M059J (cell line): ENCODE measurements at regions not wholly inside any gene's neighbourhood (a gene's known extent, or its start where the extent isn't known, plus 50 kb on each side); places are given as distances from the start of the nearest gene placed in this dataset.
"Not testable (repeated sequence)": the region's sequence is repeated elsewhere in the genome, so short reads cannot be mapped to it uniquely, and the experiment has no call there.

Experiments
- DNase-seq: peaks from one replicate; pipeline ENCODE4 v3.0.0-alpha.2; 2012; ENCODE audit warnings: low read depth

DNA sequence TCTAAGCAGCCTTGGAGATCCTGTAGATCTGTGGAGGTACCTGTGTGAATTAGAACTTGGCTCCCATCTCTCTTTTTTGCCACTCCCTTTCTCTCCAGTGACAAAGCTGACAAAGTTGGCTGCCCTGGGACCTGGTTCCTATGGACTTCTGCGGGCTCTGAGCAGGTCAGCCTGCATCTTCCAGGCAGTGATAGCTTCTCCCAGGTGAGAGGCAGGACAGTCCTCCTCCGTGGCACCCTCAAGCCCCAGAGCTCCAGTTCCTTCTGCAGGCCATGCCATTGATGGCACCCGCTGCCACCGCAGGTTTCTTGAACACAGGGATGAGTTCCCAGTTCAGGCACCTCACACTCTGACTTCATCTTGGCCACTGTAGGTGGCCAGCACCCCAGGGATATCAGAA, 73.5 kb upstream of the GRB10 start:
- DNase-seq, result no peak

DNA sequence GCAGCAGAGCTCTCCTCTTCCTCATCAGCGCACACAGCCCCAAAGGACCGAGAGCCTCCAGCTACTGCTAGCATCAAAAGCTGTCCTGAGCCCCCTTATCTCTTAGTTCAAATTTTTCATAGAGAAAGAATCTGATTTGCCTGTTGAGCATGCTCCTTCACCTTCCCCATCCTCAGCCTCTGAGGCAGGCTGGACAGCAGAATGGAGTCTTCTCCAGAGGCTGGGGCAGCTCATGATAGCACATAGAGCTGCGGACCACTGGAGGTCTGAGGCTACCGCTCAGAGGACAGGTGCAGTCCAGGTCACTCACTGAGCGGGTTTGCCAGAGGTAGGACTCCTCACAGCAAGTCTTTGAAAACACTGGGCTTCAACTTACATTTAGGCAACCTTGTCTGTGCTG, 72.8 kb upstream of the GRB10 start:
- DNase-seq, result no peak

DNA sequence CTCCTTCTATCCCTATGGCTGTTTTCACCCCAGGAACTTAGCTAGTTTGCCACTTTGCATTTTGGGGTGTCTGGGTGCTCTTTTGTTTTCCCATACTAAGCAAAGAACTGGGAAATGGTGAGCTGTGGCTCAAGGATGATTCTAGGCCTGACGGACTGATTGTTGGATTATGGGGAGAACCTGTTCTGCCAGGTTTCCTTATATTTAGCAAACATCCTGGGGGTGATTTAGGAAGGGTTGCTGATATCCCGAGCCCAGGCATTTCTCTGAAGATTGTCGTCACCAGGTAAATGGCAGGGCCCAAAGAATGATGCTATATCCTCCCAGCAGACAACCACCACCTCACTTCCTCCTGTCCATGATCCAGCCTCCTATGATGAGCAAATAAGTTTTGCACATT, 72.1 kb upstream of the GRB10 start:
- no peak for DNase-seq

DNA sequence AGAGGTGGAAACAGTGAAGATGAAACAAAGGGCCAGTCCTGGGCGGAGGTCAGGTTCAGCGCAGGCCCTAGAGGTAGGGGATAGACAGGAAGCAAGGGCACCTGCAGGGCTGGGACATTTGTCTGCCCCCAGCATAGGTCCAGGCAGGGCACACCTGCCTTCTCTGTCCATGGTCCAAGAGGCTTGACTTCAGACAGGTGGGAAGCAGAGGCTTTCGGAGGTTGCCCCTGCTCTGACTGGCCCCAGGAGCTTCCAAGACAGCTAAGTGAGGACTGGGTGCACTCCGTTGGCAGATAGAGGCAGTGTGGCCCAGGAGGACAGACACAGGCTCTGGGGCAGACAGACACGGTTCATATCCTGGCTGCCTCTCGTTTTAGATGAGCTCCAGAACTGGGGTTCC, 71.6 kb upstream of the GRB10 start:
- no peak for DNase-seq

DNA sequence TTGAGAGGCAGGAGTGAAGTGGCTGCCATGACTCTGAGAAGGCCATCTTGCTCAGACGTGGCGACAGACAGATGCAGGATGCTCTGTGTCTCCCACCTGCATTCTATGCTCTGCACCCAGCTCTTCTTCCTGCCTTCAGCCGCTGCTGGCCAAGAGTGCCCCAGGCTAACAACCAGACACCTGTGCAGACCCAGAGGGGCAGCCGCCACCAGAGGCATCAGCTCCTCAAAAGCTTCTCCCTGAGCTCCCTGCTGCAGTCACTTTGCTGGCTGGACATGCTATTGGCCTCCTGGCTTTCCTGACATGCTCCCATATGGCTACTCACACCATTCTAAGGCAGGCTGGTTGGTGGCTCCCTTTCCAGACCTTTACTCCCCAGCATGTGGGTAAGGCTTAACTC, 70.6 kb upstream of the GRB10 start:
- DNase-seq, result no peak

DNA sequence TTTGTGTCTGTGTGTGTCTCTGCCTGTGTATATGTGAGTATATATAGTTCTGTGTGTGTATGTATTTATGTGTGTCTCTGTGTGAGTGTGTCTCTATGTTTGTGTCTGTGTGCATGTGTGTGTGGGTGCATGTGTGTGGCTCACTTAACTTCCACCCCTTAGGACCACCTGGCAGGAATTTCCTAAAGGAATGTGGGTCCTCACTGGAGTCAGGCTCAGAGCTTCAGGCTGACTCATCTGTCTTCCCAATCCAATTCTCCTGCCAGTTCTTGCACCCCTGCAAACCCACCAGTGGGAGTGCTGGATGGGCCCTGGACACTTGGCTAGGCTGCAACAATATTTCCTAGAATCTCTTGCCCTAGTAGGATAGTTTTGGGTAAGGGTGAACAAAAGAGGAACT, 70.2 kb upstream of the GRB10 start:
- no peak for DNase-seq

DNA sequence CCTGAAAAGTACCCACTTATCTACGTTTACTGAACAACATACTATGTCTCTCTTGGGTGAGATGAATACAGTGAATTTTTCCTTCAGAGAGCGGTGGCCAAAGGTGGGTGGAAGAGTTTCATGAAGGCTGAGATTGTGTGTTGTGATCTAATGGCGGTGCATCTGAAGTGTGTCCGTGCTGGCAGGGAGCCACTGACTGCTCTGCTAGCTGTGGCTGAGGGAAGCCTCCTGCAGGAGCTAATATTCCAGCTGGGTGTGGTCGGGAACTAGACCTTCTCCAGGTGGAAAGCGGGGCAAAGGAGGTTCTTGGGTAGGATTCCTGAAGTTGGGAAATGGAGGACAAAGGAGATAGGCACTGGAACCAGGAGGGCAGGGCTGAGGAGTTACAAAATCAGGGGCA, 69.2 kb upstream of the GRB10 start:
- DNase-seq, result no peak

DNA sequence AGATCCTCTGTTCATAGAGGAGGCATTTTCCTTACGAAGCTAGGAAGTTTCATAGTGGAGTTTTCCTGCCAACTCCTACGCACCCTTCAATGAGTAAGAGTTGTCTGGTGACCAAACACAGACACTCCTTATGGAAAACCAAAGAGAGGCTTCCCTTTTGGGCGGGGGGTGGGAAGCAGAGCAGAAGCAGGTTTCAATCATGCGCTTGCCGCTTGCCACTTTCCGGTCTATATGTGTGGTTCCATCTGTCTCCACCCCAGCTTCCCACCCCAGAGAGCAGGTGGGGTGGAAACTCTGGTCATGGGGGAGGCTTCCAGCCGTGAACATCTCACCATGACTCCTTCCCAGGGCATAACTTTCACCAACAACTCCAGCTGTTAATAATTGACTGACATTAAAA, 68.8 kb upstream of the GRB10 start:
- DNase-seq, result no peak

DNA sequence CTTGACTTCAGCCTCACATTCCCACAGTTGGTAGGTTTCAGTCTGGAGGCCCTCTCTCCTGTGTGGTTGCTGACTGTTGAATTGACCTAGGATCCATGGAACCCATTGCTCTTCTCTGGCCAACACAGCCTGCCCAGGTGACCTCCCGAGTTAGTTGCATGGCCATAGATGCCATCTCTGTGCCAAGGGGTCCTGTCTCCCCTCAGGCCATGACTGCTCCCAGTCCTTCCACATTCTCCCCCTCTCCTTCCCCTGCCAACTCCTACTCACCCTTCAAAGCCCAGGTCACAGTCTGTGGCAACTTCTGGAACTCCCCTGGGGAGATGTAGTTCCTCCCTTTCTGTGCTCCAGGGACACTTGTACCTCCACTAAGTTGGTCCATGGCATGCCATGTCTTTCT, 67.3 kb upstream of the GRB10 start:
- DNase-seq, result no peak

DNA sequence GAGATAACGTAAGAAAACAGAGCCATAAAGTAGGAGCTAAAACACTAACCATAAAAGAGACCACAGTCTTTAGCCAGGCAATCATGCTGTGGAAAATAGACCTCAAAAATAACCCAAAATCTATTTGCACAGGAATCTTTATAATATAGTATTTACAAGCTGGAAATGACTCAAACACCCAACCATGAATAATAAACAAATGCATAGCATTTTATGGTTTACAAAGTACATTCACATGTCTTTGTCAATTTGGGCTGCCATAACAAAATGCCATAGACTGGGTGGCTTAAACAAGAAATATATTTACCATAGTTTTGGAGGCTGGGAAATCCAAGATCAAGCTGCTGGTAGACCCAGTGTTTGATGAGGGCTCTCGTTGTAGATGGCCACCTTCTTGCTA, 65.5 kb upstream of the GRB10 start:
- no peak for DNase-seq

DNA sequence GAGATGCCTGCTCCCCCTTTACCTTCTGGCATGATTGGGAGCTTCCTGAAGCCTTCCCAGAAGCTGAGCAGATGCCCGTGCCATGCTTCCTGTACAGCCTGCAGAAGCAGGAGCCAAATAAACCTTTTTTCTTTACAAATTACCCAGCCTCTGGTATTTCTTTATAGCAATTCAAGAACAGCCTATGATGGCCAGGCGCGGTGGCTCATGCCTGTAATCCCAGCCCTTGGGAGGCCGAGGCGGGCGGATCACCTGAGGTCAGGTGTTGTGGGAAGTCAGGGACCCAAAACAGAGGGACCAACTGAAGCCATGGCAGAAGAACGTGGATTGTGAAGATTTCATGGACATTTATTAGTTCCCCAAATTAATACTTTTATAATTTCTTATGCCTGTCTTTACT, 62.2 kb upstream of the GRB10 start:
- DNase-seq, result not testable (repeated sequence)

DNA sequence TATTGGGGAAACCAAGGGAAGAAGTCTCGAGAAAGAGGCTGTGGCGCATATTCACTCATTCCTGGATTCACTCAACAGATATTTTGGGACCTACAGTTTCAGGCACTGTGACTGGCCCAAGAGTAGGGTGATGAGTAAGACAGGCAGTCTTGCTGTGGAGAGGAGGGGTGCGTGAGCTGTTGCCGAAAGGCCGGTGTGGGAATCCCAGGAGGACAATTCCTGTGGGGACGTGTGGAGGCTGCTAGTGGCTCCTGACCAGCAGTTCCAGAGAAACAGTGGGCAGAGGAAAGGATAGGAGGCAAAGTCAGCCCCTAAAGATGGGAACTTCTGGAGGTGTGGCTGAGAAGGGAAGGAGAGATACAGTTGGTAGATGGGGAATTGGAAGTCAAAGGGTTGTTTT, 59.3 kb upstream of the GRB10 start:
- DNase-seq, result no peak

DNA sequence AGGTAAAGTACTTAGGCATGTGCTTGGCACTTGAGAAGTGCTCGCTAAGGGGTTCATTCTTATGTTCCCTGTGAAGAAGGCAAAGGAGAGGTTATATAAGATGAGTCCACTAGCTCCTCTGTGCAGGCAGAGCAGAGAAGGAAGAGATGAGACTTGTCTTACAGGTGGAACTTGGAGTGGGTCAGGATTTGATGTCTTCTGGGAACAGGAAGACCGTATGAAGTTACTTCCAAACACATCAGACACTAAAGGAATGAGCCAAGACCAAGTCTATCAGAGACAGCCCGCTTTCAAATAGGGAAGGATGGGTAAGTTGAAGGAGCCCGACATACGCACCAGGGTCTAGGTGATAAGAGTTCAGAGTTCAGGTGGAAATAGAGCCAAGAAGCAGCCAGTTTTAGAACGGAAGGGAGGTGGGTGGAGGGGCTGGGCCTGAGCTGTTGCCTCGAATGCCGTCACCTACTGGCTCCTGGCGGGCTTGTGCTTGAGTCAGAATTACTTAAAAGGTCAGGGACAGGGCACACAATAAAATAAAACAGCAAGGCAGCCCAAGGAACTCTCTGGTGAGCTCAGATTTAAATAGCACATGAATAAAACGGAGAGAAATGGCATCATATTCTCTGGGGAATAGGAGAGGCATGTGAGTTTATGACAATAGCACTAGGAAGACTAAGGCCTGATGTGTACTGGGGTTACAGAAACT, 56.1 kb upstream of the GRB10 start:
- peak; percentile 94 for DNase-seq

DNA sequence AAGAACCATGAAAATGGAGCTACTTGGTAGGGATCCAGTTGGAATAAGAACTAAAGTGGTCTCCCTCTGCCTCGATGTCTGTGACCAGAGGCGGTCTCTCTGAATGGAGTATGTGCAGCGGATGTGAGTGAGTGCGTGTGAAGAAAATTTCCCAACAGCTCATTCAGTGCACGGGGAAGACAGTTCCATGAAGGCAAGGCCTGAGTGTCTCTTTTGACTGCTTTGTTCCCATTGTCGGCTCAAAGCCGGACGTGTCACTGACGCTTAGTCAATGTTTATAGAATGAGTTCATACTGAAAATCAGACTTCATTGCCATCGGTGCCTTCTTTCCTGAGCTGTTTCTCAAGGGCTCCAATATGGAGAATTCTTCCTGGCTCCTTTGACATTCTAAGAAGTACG, 55.3 kb upstream of the GRB10 start:
- peak; percentile 95 for DNase-seq

DNA sequence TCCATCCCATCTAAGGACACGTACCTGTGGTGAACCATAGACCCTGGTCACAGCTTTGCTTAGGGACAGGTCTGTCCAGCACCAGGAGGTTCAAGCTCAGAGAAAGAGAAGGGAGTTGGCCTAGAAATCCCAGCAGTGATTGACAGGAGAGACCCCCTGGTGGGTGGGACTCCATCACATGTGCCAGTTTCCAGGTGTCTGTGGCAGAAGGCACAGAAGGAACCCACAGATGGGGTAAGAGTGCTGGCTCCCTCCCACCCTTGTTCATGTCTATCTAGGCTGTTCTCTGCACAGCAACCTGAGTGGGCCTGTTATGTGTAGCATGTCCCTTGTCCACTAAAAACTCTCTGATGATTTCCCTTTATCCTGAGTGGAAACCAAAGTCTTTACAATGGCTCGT, 54.0 kb upstream of the GRB10 start:
- DNase-seq, result no peak

DNA sequence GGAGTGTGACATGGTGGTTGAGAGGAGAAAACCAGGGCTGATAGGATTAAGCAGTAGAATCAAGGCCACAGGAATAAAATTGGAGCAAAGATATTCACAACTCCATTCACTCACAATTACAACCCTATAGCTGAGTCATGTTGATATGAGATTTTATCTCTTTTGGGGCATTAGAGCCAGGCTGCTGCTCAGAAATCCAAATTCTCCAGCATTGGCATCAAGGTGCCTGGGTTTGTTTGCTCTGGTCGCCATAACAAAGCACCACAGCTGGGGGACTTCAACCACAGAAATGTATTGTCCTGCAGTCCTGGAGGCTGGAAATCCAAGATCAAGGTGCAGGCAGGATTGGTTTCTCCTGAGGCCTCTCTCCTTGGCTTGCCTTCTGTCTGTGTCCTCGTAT, 52.5 kb upstream of the GRB10 start:
- DNase-seq, result peak; percentile 97

DNA sequence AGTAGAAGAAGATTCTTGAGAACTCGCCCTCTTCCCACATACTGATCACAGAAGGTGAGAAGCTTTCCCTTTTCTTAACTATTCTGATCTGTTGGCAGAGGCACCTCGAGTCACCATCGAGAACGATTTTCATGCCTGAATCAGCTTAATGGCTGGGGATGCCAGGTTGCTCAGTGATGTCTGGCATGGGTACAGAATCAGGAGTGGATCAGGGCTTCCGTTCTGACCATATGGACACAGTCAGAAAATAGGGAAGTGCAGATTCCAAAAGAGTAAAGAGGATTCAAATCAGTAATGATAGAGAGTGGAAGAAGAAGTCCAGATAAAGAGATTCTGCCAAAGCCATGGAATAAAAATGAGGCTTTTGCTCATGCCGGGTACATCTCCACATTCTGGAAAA, 52.0 kb upstream of the GRB10 start:
- DNase-seq, result peak; percentile 58

DNA sequence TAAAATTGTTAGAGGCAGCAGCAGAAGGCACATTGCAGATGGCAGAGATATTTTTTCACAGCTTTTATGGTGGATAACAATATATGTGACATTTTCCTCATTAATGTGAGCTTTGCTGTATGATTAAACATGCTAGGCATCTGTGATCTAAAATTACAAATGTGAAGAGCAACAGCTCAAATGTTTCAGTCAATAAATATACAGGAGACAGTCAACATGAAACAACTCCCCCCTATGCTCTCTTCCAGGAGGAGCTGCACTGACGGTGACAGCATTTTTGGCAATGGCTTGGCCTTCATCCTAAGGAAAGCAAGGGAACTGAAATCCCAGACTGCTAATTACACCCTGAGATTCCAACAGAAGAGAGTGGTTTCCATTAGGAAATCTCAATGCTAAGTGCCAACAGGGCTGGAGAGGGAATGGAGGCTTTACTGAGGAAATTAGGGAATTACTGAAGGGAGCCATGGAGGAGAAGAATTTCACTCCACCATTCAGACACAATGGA, 51.4 kb upstream of the GRB10 start:
- DNase-seq, result no peak

DNA sequence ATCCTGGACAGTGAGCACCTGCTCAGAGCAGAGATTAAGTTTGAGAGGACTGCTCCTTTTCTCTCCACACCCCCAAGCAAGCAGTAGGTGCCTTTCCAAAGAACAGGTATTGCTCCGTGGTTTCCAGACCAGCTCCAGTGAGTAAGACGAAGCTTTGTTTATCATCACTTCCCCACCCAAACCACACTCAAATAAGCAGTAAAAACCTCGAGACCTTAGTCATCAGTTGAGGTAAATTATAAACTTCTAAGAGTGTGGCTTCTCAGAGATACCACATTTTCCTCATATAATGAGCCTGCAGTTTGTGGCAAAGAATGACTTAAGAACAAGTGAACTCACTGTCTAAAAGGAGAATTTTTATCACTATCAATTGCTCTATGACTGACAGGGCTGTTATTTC, 50.0 kb upstream of the GRB10 start:
- DNase-seq, result peak; percentile 98
